ENCODE measurements at regions not wholly inside any gene's neighbourhood (a gene's known extent, or its start where the extent isn't known, plus 50 kb on each side); places are given as distances from the start of the nearest gene placed in this dataset.

DNA sequence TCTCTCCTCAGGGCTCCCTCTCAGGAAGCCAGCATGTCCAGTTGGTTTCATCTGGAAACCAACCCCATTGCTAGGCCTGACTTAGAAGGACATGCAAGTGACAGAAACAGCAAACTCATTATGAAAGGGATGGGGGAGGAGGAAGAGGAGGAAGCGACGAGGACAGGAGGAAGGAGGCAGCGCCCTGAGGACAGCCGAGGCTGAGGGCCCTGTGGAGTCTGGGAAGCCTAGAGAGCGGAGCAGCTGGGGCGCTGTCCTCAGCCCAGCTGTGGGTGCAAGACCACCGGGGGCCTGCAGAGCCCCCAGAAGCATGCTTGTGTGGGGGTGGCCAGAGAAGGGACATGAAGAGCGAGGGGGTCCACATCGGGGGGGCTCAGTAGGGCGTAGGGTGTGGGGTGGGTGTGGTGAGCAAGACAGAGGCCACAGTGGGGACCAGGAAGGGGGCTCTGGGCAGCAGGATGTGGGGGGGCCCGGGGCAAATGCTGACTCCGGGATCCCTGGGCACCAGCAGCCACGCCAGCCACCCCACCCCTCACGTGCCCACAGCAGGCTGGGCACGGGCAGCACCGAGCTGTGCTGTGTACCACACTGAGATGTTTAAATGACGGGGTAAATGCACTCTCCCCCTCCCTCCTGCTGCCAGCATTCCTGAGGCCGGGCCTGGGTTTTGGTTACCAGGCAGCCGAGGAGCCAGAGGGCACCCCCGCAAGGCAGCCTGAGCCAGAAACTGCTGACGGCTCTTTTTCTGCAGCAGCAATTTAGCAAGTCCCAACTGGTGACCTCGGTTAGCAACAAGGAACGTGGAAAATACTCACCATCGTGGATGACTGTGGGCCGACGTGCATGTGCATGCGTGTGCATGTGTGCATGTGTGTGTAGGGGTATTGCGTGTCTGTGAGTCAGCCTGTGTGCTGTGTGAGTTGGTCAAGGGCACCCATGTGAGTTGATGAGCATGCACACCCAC, 82.7 kb upstream of the LINC01488 start:
- Histone ChIP-seq H3K4me1 (no peaks in the 10 kb centered on the region), H3K27ac (no peak overlapping the region), H3K4me3 (no peak overlapping the region), H3K27me3 (no peaks in the 10 kb centered on the region), H3K36me3 (no peaks in the 10 kb centered on the region), H3K9me3 (no peaks in the 10 kb centered on the region)
- TF ChIP-seq CTCF (IDR thresholded peaks at IDR 0.05) (no peak), POLR2A (IDR thresholded peaks at IDR 0.05) (no peak)
- peak in 1 of 3 donors; percentile 23 for DNase-seq

GRCh38 chr11:69400140-69400539, 81.3 kb upstream of the LINC01488 start:
- Histone ChIP-seq H3K36me3 (no peaks in the 10 kb centered on the region), H3K27ac (no peak overlapping the region), H3K4me3 (no peak overlapping the region), H3K27me3 (no peaks in the 10 kb centered on the region), H3K9me3 (no peaks in the 10 kb centered on the region), H3K4me1 (no peaks in the 10 kb centered on the region)
- TF ChIP-seq CTCF (IDR thresholded peaks at IDR 0.05) = no peak
- no peak for TF ChIP-seq POLR2A (IDR thresholded peaks at IDR 0.05)
- DNase-seq = no peak

DNA sequence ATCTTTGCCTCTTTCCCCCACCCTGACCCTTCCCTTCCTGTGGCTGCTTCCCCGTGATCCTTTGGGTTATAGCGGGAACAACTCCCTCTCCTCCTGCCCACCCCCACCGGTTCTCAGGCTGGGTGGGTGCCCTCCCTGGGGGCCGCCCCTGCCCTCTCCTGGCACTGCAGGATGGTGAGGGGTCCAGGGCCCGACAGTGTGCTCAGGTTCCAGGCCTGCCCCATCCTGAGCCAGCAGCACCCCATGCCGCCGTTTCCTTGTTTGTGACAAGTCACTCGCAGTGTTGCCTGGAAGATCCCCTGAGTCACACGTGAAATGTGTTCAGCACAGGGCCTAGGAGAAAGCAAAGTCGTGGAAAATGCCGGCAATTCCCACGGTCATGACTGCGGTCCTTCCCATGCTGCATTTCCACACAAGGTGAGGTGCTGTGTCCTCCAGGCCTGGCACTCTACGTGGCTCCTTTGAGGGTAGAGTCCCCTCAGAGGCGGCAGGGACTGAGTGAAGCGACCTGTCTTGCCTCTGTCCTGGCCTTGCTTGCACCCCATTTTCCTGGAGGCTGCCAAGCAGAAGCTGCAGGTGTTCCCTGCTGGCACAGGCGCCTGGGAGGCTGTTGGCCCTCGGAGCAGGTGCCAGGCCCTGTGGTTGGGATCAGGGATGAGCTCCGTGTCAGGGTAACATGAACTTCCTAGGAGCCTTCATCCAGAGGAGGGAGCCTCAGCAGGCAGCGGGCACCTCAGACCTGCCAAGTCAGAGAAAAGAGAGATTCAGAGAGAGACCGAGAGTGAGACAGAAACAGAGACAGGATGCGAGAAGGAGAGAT, 80.5 kb upstream of the LINC01488 start:
- no peak overlapping the region for H3K4me3 ChIP-seq
- H3K36me3 ChIP-seq = no peaks in the 10 kb centered on the region
- H3K9me3 ChIP-seq = no peaks in the 10 kb centered on the region
- DNase-seq = peak in 1 of 3 donors; percentile 26
- no peak overlapping the region for H3K27ac ChIP-seq
- H3K27me3 ChIP-seq = no peaks in the 10 kb centered on the region
- H3K4me1 ChIP-seq = no peaks in the 10 kb centered on the region
- TF ChIP-seq POLR2A (IDR thresholded peaks at IDR 0.05) (no peak), CTCF (IDR thresholded peaks at IDR 0.05) (no peak)

GRCh38 chr11:69401715-69402114, 79.7 kb upstream of the LINC01488 start:
- no peaks in the 10 kb centered on the region for H3K36me3 ChIP-seq
- no peak overlapping the region for H3K27ac ChIP-seq
- no peaks in the 10 kb centered on the region for H3K9me3 ChIP-seq
- no peaks in the 10 kb centered on the region for H3K4me1 ChIP-seq
- DNase-seq = no peak
- no peak for TF ChIP-seq POLR2A (IDR thresholded peaks at IDR 0.05)
- no peak for TF ChIP-seq CTCF (IDR thresholded peaks at IDR 0.05)
- H3K4me3 ChIP-seq = no peak overlapping the region
- no peaks in the 10 kb centered on the region for H3K27me3 ChIP-seq

DNA sequence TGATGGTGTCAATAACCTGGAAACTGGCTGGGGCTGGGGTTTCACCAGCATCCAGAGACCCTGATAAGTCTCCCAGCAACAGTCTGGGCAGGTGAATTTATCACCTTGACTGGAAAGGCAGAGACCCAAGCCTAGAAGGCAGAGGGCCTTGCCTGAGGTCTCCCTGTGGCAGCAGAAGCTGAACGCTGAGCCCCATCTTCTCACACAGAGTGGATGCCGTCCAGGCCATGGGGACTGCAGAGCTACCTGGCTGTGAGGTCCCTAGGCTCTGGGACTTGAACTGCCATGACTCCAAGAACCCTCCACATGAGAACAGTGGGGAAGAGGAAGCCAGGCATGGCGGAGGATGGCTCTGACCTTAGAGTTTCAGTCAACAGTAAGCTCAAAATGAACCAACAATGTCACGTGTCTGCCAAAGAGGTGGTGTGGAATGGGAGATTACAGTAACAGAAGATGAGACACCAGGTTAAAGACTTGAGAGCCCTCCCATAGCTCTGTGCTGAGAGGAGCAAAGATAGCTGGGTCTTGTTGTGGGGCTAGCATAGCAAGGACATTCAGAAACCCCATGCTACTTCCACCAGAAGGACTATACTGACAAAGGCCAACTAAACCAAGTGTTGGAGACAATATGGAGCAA, 79.1 kb upstream of the LINC01488 start:
- H3K9me3 ChIP-seq = no peaks in the 10 kb centered on the region
- TF ChIP-seq CTCF (IDR thresholded peaks at IDR 0.05) (no peak), POLR2A (IDR thresholded peaks at IDR 0.05) (no peak)
- H3K27me3 ChIP-seq = no peaks in the 10 kb centered on the region
- no peaks in the 10 kb centered on the region for H3K4me1 ChIP-seq
- no peaks in the 10 kb centered on the region for H3K36me3 ChIP-seq
- no peak overlapping the region for H3K27ac ChIP-seq
- no peak overlapping the region for H3K4me3 ChIP-seq
- no peak for DNase-seq

Data from Peyer's patch (tissue), 4 donors.